AG04450 (cell line): ENCODE measurements at regions not wholly inside any gene's neighbourhood (a gene's known extent, or its start where the extent isn't known, plus 50 kb on each side); places are given as distances from the start of the nearest gene placed in this dataset.
"Not testable (repeated sequence)": the region's sequence is repeated elsewhere in the genome, so short reads cannot be mapped to it uniquely, and the experiment has no call there.

Experiments
- CTCF ChIA-PET: fragments of 300-600, 350-600 bp; formaldehyde crosslinking; extraction: SDS; loops from one replicate; lab custom pipeline; 2022; ENCODE audit warnings: antibody characterized with exemption, inconsistent platforms; lab: Charles Lee
- POLR2A ChIA-PET: fragments of 350-600 bp; formaldehyde crosslinking; extraction: SDS; loops from one replicate; lab custom pipeline; 2021; ENCODE audit warnings: antibody characterized with exemption, inconsistent platforms; lab: Yijun Ruan, JAX
- DNase-seq: peaks from one replicate; pipeline ENCODE4 v3.0.0-alpha.2; 2011; ENCODE audit warnings: low read depth, low spot score
- H3K27ac ChIP-seq: one replicate; pipeline ENCODE4 v1.5.1; 2012; ENCODE audit warnings: low read depth, low read length, control low read depth
- H3K27me3 ChIP-seq: one replicate; pipeline ENCODE4 v1.6.0; 2012; ENCODE audit warnings: low read length; ENCODE audit not compliant: control insufficient read depth, insufficient read depth
- H3K4me3 ChIP-seq: 2 replicates; pipeline ENCODE4 v1.5.1; 2011; ENCODE audit warnings: mild to moderate bottlenecking, low read depth, low read length, control low read depth
- H3K9me3 ChIP-seq: 2 replicates; pipeline ENCODE4 v1.5.1; 2012; ENCODE audit warnings: low read length; ENCODE audit not compliant: control insufficient read depth, insufficient read depth
- TF ChIP-seq, protein P1 (sequence below): IDR thresholded peaks from 2 replicates; pipeline ENCODE4 v1.5.1; 2011; ENCODE audit warnings: low read depth, low read length, control low read depth, inconsistent platforms

- H3K4me3 ChIP-seq: no peak overlapping the region
- no peak for DNase-seq
- H3K27me3 ChIP-seq: peaks cover 8% of the 10 kb centered on the region
- H3K9me3 ChIP-seq: no peaks in the 10 kb centered on the region
- POLR2A ChIA-PET: no interaction called here
- TF ChIP-seq, protein P1, sequence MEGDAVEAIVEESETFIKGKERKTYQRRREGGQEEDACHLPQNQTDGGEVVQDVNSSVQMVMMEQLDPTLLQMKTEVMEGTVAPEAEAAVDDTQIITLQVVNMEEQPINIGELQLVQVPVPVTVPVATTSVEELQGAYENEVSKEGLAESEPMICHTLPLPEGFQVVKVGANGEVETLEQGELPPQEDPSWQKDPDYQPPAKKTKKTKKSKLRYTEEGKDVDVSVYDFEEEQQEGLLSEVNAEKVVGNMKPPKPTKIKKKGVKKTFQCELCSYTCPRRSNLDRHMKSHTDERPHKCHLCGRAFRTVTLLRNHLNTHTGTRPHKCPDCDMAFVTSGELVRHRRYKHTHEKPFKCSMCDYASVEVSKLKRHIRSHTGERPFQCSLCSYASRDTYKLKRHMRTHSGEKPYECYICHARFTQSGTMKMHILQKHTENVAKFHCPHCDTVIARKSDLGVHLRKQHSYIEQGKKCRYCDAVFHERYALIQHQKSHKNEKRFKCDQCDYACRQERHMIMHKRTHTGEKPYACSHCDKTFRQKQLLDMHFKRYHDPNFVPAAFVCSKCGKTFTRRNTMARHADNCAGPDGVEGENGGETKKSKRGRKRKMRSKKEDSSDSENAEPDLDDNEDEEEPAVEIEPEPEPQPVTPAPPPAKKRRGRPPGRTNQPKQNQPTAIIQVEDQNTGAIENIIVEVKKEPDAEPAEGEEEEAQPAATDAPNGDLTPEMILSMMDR: no peak
- H3K27ac ChIP-seq: no peak overlapping the region
- CTCF ChIA-PET: no interaction called here
These were observed 164.4 kb downstream of the EVA1A start for GRCh38 chr2:75396314-75396713.

DNA sequence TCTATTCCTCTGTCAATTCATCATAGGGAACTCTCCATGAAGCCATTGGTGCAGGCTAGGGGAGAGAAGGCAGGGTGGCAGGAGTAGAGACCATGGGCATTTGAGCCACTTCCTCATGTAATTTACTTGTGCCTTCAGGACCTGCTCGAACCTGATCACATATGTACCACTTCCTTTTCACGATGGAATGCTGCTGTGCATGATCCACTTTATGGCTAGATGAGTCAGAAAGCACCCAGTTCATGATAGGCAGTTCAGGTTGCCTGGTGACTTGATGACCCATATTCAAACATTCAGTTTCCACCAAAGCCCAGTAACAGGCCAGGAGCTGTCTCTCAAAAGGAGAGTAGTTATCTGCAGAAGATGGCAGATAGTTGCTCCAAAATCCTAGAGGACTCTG, 166.0 kb downstream of the EVA1A start:
- DNase-seq: not testable (repeated sequence)

GRCh38 chr2:75390169-75390568, 170.6 kb downstream of the EVA1A start:
- no peak overlapping the region for H3K27ac ChIP-seq
- ChIA-PET POLR2A (no interaction called here), CTCF (no interaction called here)
- no peak for DNase-seq
- TF ChIP-seq, protein P1: no peak
- no peaks in the 10 kb centered on the region for H3K9me3 ChIP-seq
- H3K4me3 ChIP-seq: no peak overlapping the region
- H3K27me3 ChIP-seq: peaks cover 10% of the 10 kb centered on the region

More for the DNA sequence above, 166.0 kb downstream of the EVA1A start:
- H3K27me3 ChIP-seq, H3K4me3 ChIP-seq, H3K9me3 ChIP-seq, POLR2A ChIA-PET, CTCF ChIA-PET, H3K27ac ChIP-seq: not testable (repeated sequence)

GRCh38 chr2:75389271-75389670, 171.5 kb downstream of the EVA1A start:
- Histone ChIP-seq H3K27ac (no peak overlapping the region), H3K4me3 (no peak overlapping the region), H3K27me3 (peaks cover 13% of the 10 kb centered on the region), H3K9me3 (no peaks in the 10 kb centered on the region)
- CTCF ChIA-PET: no interaction called here
- DNase-seq: no peak
- POLR2A ChIA-PET: no interaction called here
- TF ChIP-seq, protein P1: no peak

DNA sequence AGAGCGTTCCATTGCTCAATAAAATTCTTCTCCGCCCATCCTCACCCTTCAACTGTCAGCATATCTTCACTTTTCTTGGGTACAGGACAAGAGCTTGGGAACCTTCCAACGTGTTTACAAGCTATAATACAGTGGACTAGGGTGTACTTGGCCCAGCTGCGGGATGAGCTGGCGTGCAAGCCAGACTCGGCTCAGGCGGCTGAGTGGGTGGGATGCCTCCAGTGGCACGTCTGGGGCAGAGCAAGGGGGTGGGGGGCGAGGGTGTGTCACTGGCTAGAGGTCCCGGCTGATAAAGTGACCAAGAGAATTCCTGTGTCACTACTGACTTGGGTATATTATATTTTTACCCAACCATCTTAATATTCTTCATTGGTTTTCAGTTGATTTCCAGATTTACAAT, 179.7 kb downstream of the EVA1A start:
- ChIA-PET CTCF (interaction anchor here (1.4 kb wide), 1 partner anchor 259 kb away, joined by 3 read pairs; no protein-coding TSS in a partner anchor), POLR2A (no interaction called here)
- H3K4me3 ChIP-seq: no peak overlapping the region
- no peak for DNase-seq
- H3K27me3 ChIP-seq: peaks cover 5% of the 10 kb centered on the region
- TF ChIP-seq, protein P1: no peak
- no peak overlapping the region for H3K27ac ChIP-seq
- H3K9me3 ChIP-seq: no peaks in the 10 kb centered on the region
